Calu3 (cell line): ENCODE measurements at regions not wholly inside any gene's neighbourhood (a gene's known extent, or its start where the extent isn't known, plus 50 kb on each side); places are given as distances from the start of the nearest gene placed in this dataset.

Experiments
- BruUV-seq: library from RNA; stranded (reverse); fragments of 400-500 nt; replicated peaks from 2 replicates; lab custom pipeline; 2021; lab: Mats Ljungman, UMichigan
- CTCF ChIA-PET: fragments of 300-600 bp; sonication (Branson Sonifier 250); formaldehyde crosslinking; loops from one replicate; lab custom pipeline; 2022; ENCODE audit warnings: antibody characterized with exemption; lab: Charles Lee
- DNase-seq: peaks from one replicate; pipeline ENCODE4 v3.0.0; 2022
- H3K27ac Mint-ChIP-seq: one replicate; pipeline ENCODE4 v1.8.0; 2022; ENCODE audit warnings: mixed read lengths; ENCODE audit not compliant: unreplicated experiment
- H3K27me3 Mint-ChIP-seq: one replicate; pipeline ENCODE4 v1.8.0; 2022; ENCODE audit warnings: mixed read lengths; ENCODE audit not compliant: unreplicated experiment
- H3K36me3 Mint-ChIP-seq: one replicate; pipeline ENCODE4 v1.8.0; 2022; ENCODE audit warnings: mild to moderate bottlenecking, moderate library complexity, mixed read lengths; ENCODE audit not compliant: insufficient read depth, unreplicated experiment
- H3K4me1 Mint-ChIP-seq: one replicate; pipeline ENCODE4 v1.8.0; 2022; ENCODE audit warnings: mild to moderate bottlenecking, low read depth, mixed read lengths; ENCODE audit not compliant: unreplicated experiment
- H3K4me3 Mint-ChIP-seq: one replicate; pipeline ENCODE4 v1.8.0; 2022; ENCODE audit warnings: mild to moderate bottlenecking, low read depth, moderate library complexity, mixed read lengths; ENCODE audit not compliant: unreplicated experiment
- H3K9me3 Mint-ChIP-seq: one replicate; pipeline ENCODE4 v1.8.0; 2022; ENCODE audit warnings: low read depth, mixed read lengths; ENCODE audit not compliant: unreplicated experiment
- CTCF ChIP-seq: fragments of 200-600 bp; IDR thresholded peaks from one replicate; pipeline ENCODE4 v1.8.0; 2022; ENCODE audit warnings: antibody characterized with exemption; ENCODE audit not compliant: unreplicated experiment
- intact Hi-C: fragments of 100-400 bp; cut with micrococcal nuclease; formaldehyde crosslinking; loops from one replicate; pipeline ENCODE4 v1.10.0; 2022; ENCODE audit not compliant: unreplicated experiment

DNA sequence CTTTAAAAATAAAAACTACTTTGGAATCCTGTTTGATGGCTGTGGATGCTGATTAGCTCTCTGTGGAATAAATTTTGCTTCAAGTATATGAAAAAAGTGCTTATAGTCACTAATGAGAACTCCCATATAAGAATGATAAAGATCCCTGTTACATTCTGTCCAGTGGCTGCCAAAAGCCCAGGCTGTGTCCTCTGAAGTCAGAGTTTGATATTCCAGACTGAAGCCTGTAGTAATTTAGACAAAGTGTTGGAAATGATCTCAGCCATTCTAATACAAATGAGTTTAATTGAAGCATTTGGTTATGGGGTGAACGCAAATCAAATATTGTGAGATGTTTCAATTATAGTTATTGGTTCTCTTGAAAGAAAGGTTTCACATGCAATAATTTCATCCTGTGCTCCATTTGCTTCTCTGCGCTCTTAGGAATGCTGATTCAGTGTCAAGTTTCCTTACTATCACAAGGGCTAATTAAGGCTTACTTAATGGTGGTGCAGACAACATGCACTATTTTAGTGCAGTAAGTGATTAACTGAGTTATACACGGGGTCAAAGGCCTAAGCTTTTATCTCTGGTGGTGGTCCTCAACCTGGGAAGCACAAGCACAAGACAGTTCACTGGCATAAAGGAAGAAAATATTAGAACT, 867.6 kb downstream of the SORCS1 start:
- intact Hi-C loops: no loop called here
- no peak overlapping the region for H3K27ac Mint-ChIP-seq
- no peaks in the 10 kb centered on the region for H3K27me3 Mint-ChIP-seq
- TF ChIP-seq CTCF: no peak
- no peaks in the 10 kb centered on the region for H3K36me3 Mint-ChIP-seq
- BruUV-seq: no TSS peak
- no peak overlapping the region for H3K4me3 Mint-ChIP-seq
- CTCF ChIA-PET: no interaction called here
- no peaks in the 10 kb centered on the region for H3K4me1 Mint-ChIP-seq
- H3K9me3 Mint-ChIP-seq: peaks cover 2% of the 10 kb centered on the region
- DNase-seq: no peak

DNA sequence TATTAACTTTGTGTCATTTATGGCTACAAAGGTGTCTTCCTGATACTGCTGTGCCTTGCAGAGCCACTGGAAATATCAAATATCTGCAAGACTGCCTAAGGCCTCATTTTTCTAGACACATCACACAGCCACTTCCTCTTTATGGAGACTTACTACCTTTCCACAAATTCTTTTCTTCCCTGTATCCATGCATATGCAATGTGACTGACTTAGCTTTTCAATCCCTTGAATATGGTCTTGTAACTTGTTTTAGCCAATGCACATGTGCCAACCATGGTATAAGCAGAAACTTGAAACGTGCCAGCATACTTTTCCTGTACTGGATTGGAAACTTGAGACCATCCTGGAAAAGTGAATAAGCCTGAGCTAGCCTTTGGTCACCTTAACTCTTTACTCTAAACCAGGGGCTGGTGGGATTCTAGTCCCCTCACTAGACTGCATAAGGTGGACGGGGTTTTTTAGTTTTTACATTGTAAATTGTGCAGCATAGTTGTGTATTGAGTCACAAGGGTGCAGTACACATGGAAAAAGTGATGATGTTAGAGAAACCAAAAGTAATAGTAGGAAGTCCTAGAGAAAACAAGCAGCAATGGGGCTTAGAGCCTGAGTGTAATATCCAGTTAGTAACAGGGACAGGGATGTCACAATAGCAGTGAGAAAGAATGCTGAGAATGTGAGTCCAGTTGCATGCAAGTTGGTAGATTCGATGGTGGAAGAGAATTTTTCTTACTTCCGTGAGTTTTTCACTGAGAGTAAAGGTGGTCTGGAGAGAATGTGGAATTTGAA, 879.5 kb downstream of the SORCS1 start:
- Mint-ChIP-seq H3K9me3 (peaks cover 13% of the 10 kb centered on the region), H3K27me3 (no peaks in the 10 kb centered on the region), H3K4me1 (no peaks in the 10 kb centered on the region), H3K27ac (no peak overlapping the region), H3K36me3 (no peaks in the 10 kb centered on the region), H3K4me3 (no peak overlapping the region)
- intact Hi-C loops: no loop called here
- TF ChIP-seq CTCF: no peak
- BruUV-seq: no TSS peak
- CTCF ChIA-PET: no interaction called here
- DNase-seq: no peak

GRCh38 chr10:106280896-106281460, 883.5 kb downstream of the SORCS1 start:
- Mint-ChIP-seq H3K4me3 (no peak overlapping the region), H3K36me3 (no peaks in the 10 kb centered on the region), H3K4me1 (no peaks in the 10 kb centered on the region), H3K27ac (no peak overlapping the region), H3K27me3 (no peaks in the 10 kb centered on the region), H3K9me3 (peaks cover 13% of the 10 kb centered on the region)
- CTCF ChIA-PET: no interaction called here
- DNase-seq: no peak
- intact Hi-C loops: no loop called here
- BruUV-seq: no TSS peak
- no peak for TF ChIP-seq CTCF

GRCh38 chr10:106278383-106278782, 886.1 kb downstream of the SORCS1 start:
- Mint-ChIP-seq H3K36me3 (no peaks in the 10 kb centered on the region), H3K4me1 (no peaks in the 10 kb centered on the region), H3K9me3 (peaks cover 13% of the 10 kb centered on the region), H3K27ac (no peak overlapping the region), H3K4me3 (no peak overlapping the region), H3K27me3 (no peaks in the 10 kb centered on the region)
- intact Hi-C loops: no loop called here
- CTCF ChIA-PET: no interaction called here
- TF ChIP-seq CTCF: no peak
- DNase-seq: no peak
- BruUV-seq: no TSS peak
